ENCODE measurements at regions not wholly inside any gene's neighbourhood (a gene's known extent, or its start where the extent isn't known, plus 50 kb on each side); places are given as distances from the start of the nearest gene placed in this dataset.

GRCh38 chr14:97581016-97581415 is 783.8 kb downstream of the VRK1 start:
- no peak for DNase-seq (ENCODE audit: low read depth)

- DNase-seq (ENCODE audit: low read depth): no peak
Observed at GRCh38 chr14:97582022-97582421, 784.8 kb downstream of the VRK1 start.

GRCh38 chr14:97584528-97584927 is 787.3 kb downstream of the VRK1 start:
- no peak for DNase-seq (ENCODE audit: low read depth)

- DNase-seq (ENCODE audit: low read depth): no peak
Observed at GRCh38 chr14:97592341-97592980, 795.3 kb downstream of the VRK1 start.

- DNase-seq (ENCODE audit: low read depth): no peak
Observed at GRCh38 chr14:97594306-97594705, 797.1 kb downstream of the VRK1 start.

- DNase-seq (ENCODE audit: low read depth): no peak
Observed at GRCh38 chr14:97602438-97603117, 805.4 kb downstream of the VRK1 start.

- DNase-seq (ENCODE audit: low read depth): no peak
Observed at GRCh38 chr14:97603201-97603600, 806.0 kb downstream of the VRK1 start.

- no peak for DNase-seq (ENCODE audit: low read depth)
Observed at GRCh38 chr14:97604731-97605130, 807.5 kb downstream of the VRK1 start.

- DNase-seq (ENCODE audit: low read depth): no peak
Observed at GRCh38 chr14:97618401-97618800, 821.2 kb downstream of the VRK1 start.

- DNase-seq (ENCODE audit: low read depth): no peak
Observed at GRCh38 chr14:97618917-97619690, 821.9 kb downstream of the VRK1 start.

GRCh38 chr14:97620066-97620465 is 822.9 kb downstream of the VRK1 start:
- no peak for DNase-seq (ENCODE audit: low read depth)

GRCh38 chr14:97624985-97625384 is 827.8 kb downstream of the VRK1 start:
- DNase-seq (ENCODE audit: low read depth): no peak

GRCh38 chr14:97625477-97625876 is 828.3 kb downstream of the VRK1 start:
- DNase-seq (ENCODE audit: low read depth): no peak

GRCh38 chr14:97626088-97626487 is 828.9 kb downstream of the VRK1 start:
- DNase-seq (ENCODE audit: low read depth): no peak

- no peak for DNase-seq (ENCODE audit: low read depth)
Observed at GRCh38 chr14:97630249-97630648, 833.1 kb downstream of the VRK1 start.

- no peak for DNase-seq (ENCODE audit: low read depth)
Observed at GRCh38 chr14:97633131-97633738, 836.1 kb downstream of the VRK1 start.

- no peak for DNase-seq (ENCODE audit: low read depth)
Observed at GRCh38 chr14:97634751-97635150, 837.6 kb downstream of the VRK1 start.

- DNase-seq (ENCODE audit: low read depth): no peak
Observed at GRCh38 chr14:97638864-97639263, 841.7 kb downstream of the VRK1 start.

GRCh38 chr14:97640031-97640430 is 842.8 kb downstream of the VRK1 start:
- no peak for DNase-seq (ENCODE audit: low read depth)

- no peak for DNase-seq (ENCODE audit: low read depth)
Observed at GRCh38 chr14:97641827-97642226, 844.6 kb downstream of the VRK1 start.

GRCh38 chr14:97642631-97643030 is 845.4 kb downstream of the VRK1 start:
- no peak for DNase-seq (ENCODE audit: low read depth)

GRCh38 chr14:97644365-97644764 is 847.2 kb downstream of the VRK1 start:
- DNase-seq (ENCODE audit: low read depth): no peak

- no peak for DNase-seq (ENCODE audit: low read depth)
Observed at GRCh38 chr14:97649752-97650151, 852.6 kb downstream of the VRK1 start.
